Rectal smooth muscle tissue (tissue), 1 donor: ENCODE measurements at regions not wholly inside any gene's neighbourhood (a gene's known extent, or its start where the extent isn't known, plus 50 kb on each side); places are given as distances from the start of the nearest gene placed in this dataset.

ENCODE experiments used
- H3K27ac ChIP-seq: one replicate; pipeline ENCODE4 v1.7.0; 2013; ENCODE audit warnings: low read depth, low read length, inconsistent platforms
- H3K27me3 ChIP-seq: one replicate; pipeline ENCODE4 v1.7.0; 2013; ENCODE audit warnings: low read length; ENCODE audit not compliant: control insufficient read depth, insufficient read depth
- H3K36me3 ChIP-seq: one replicate; pipeline ENCODE4 v1.7.0; 2013; ENCODE audit warnings: low read length; ENCODE audit not compliant: control insufficient read depth, insufficient read depth
- H3K4me1 ChIP-seq: one replicate; pipeline ENCODE4 v1.7.0; 2013; ENCODE audit warnings: low read length; ENCODE audit not compliant: control insufficient read depth, insufficient read depth
- H3K4me3 ChIP-seq: one replicate; pipeline ENCODE4 v1.7.0; 2013; ENCODE audit warnings: low read length
- H3K9ac ChIP-seq: one replicate; pipeline ENCODE4 v1.7.0; 2013; ENCODE audit warnings: low read length

GRCh38 chr3:127464642-127465041 lies 125.9 kb downstream of the TPRA1 start:
- Histone ChIP-seq H3K27me3 (peaks cover 1% of the 10 kb centered on the region), H3K27ac (no peak overlapping the region), H3K4me1 (no peaks in the 10 kb centered on the region), H3K36me3 (no peaks in the 10 kb centered on the region), H3K9ac (no peak overlapping the region), H3K4me3 (no peak overlapping the region)

- no peak overlapping the region for H3K9ac ChIP-seq
- H3K36me3 ChIP-seq, result no peaks in the 10 kb centered on the region
- H3K27me3 ChIP-seq, result peaks cover 8% of the 10 kb centered on the region
- no peaks in the 10 kb centered on the region for H3K4me1 ChIP-seq
- H3K4me3 ChIP-seq, result no peak overlapping the region
- no peak overlapping the region for H3K27ac ChIP-seq
Observed at GRCh38 chr3:127462111-127462655, 128.3 kb downstream of the TPRA1 start.

GRCh38 chr3:127461286-127461910 lies 129.1 kb downstream of the TPRA1 start:
- Histone ChIP-seq H3K27ac (no peak overlapping the region), H3K27me3 (peaks cover 11% of the 10 kb centered on the region), H3K9ac (no peak overlapping the region), H3K4me1 (no peaks in the 10 kb centered on the region), H3K36me3 (no peaks in the 10 kb centered on the region), H3K4me3 (no peak overlapping the region)

GRCh38 chr3:127459891-127460290 lies 130.6 kb downstream of the TPRA1 start:
- Histone ChIP-seq H3K27ac (no peak overlapping the region), H3K4me1 (peaks cover 2% of the 10 kb centered on the region), H3K36me3 (no peaks in the 10 kb centered on the region), H3K27me3 (peaks cover 23% of the 10 kb centered on the region), H3K4me3 (no peak overlapping the region), H3K9ac (no peak overlapping the region)

GRCh38 chr3:127458696-127459604 lies 131.6 kb downstream of the TPRA1 start:
- no peak overlapping the region for H3K4me3 ChIP-seq
- H3K27ac ChIP-seq, result no peak overlapping the region
- H3K9ac ChIP-seq, result no peak overlapping the region
- H3K27me3 ChIP-seq, result peaks cover 30% of the 10 kb centered on the region
- H3K4me1 ChIP-seq, result peaks cover 2% of the 10 kb centered on the region
- H3K36me3 ChIP-seq, result no peaks in the 10 kb centered on the region

- H3K27me3 ChIP-seq, result peaks cover 30% of the 10 kb centered on the region
Observed at GRCh38 chr3:127457546-127458145, 132.9 kb downstream of the TPRA1 start.

GRCh38 chr3:127457094-127457475 lies 133.4 kb downstream of the TPRA1 start:
- Histone ChIP-seq H3K27me3 (peaks cover 33% of the 10 kb centered on the region), H3K27ac (no peak overlapping the region), H3K36me3 (no peaks in the 10 kb centered on the region), H3K9ac (no peak overlapping the region), H3K4me3 (no peak overlapping the region), H3K4me1 (peaks cover 2% of the 10 kb centered on the region)

More at GRCh38 chr3:127457546-127458145, 132.9 kb downstream of the TPRA1 start:
- Histone ChIP-seq H3K9ac (no peak overlapping the region), H3K27ac (no peak overlapping the region), H3K4me1 (peaks cover 2% of the 10 kb centered on the region), H3K4me3 (no peak overlapping the region), H3K36me3 (no peaks in the 10 kb centered on the region)

GRCh38 chr3:127456471-127457093 lies 134.0 kb downstream of the TPRA1 start:
- no peak overlapping the region for H3K9ac ChIP-seq
- no peak overlapping the region for H3K4me3 ChIP-seq
- no peak overlapping the region for H3K27ac ChIP-seq
- H3K36me3 ChIP-seq, result no peaks in the 10 kb centered on the region
- peaks cover 33% of the 10 kb centered on the region for H3K27me3 ChIP-seq
- peaks cover 2% of the 10 kb centered on the region for H3K4me1 ChIP-seq

- Histone ChIP-seq H3K27me3 (peaks cover 33% of the 10 kb centered on the region), H3K9ac (no peak overlapping the region), H3K4me1 (peaks cover 2% of the 10 kb centered on the region), H3K4me3 (peak overlapping the region; percentile 24), H3K36me3 (no peaks in the 10 kb centered on the region), H3K27ac (no peak overlapping the region)
Observed at GRCh38 chr3:127455541-127456450, 134.7 kb downstream of the TPRA1 start.

- Histone ChIP-seq H3K27me3 (peaks cover 33% of the 10 kb centered on the region), H3K4me3 (no peak overlapping the region), H3K4me1 (peaks cover 2% of the 10 kb centered on the region), H3K36me3 (no peaks in the 10 kb centered on the region), H3K9ac (no peak overlapping the region), H3K27ac (no peak overlapping the region)
Observed at GRCh38 chr3:127454968-127455367, 135.6 kb downstream of the TPRA1 start.

GRCh38 chr3:127454051-127454450 lies 136.5 kb downstream of the TPRA1 start:
- H3K9ac ChIP-seq, result no peak overlapping the region
- no peaks in the 10 kb centered on the region for H3K36me3 ChIP-seq
- peaks cover 33% of the 10 kb centered on the region for H3K27me3 ChIP-seq
- peaks cover 2% of the 10 kb centered on the region for H3K4me1 ChIP-seq
- no peak overlapping the region for H3K27ac ChIP-seq
- no peak overlapping the region for H3K4me3 ChIP-seq
